ENCODE measurements at regions not wholly inside any gene's neighbourhood (a gene's known extent, or its start where the extent isn't known, plus 50 kb on each side); places are given as distances from the start of the nearest gene placed in this dataset.

- TF ChIP-seq CTCF (IDR thresholded peaks at IDR 0.05 in 8 of 11, conservative IDR thresholded peaks at IDR 0.05 in 3 of 11) (no peak), POLR2A (IDR thresholded peaks at IDR 0.05) (no peak)
These were observed 699.9 kb downstream of the FRK start for GRCh38 chr6:115360602-115361325.
